Peyer's patch (tissue), 4 donors: ENCODE measurements at regions not wholly inside any gene's neighbourhood (a gene's known extent, or its start where the extent isn't known, plus 50 kb on each side); places are given as distances from the start of the nearest gene placed in this dataset.

ENCODE experiments used
- CTCF ChIP-seq, 6 experiments: fragments of 450-650 bp in 4 of 6; fragments of 200-600 bp in 2 of 6; sonication (generic) in 1 of 6; IDR thresholded peaks; one replicate each; pipeline ENCODE4 v1.5.1; 2017 to 2019; ENCODE audit warnings: antibody characterized with exemption in 6 of 6, mild to moderate bottlenecking in 3 of 6, moderate library complexity in 1 of 6
- POLR2A ChIP-seq, 2 donors: fragments of 450-650 bp; IDR thresholded peaks; one replicate each; pipeline ENCODE4 v1.5.1; 2017; ENCODE audit warnings: antibody characterized with exemption in 2 of 2, mild to moderate bottlenecking in 2 of 2, moderate library complexity in 2 of 2

GRCh38 chr6:164206807-164207423 lies 792.4 kb downstream of the QKI start:
- no peak for TF ChIP-seq CTCF (IDR thresholded peaks at IDR 0.05)
- TF ChIP-seq POLR2A (IDR thresholded peaks at IDR 0.05), result no peak
